ENCODE measurements at regions not wholly inside any gene's neighbourhood (a gene's known extent, or its start where the extent isn't known, plus 50 kb on each side); places are given as distances from the start of the nearest gene placed in this dataset.

DNA sequence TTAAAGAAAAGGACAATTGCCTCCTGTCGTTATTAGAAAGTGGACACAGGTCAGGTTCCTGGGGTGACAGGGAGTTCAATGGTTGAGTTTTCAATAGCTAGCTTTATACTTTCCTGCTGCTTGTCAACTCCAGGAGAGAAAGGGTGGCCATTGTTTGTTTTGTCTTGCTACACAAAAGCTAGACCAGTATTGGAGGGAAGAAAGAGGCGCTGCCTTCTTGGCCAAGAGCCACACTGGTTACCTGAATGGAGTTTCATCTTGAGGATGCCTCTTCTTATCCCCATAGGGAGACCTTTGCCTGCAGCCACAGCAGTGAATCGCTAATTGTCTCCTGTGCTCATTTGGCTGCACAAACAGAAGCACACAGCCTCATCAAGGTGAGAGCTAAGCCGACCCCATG, 279.4 kb upstream of the GRIA1 start:
- H3K27me3 ChIP-seq (replicated peaks in 1 of 4; ENCODE audit: control insufficient read depth in 3 of 4, extremely low read depth in 1 of 4, insufficient read depth in 3 of 4, low read length in 3 of 4) = no peaks in the 10 kb centered on the region
- H3K14ac ChIP-seq (ENCODE audit: insufficient read length) = no peak overlapping the region
- no peak overlapping the region for H3K4me3 ChIP-seq (ENCODE audit: extremely low read depth in 1 of 4, insufficient read depth in 2 of 4, low read depth in 3 of 4, low read length in 4 of 4)
- no peak overlapping the region for H4K8ac ChIP-seq (ENCODE audit: extremely low read depth, insufficient read depth, low read length)
- H3K4me1 ChIP-seq (replicated peaks in 1 of 4; ENCODE audit: control insufficient read depth in 3 of 4, insufficient read depth in 4 of 4, low read length in 3 of 4) = peaks cover 0 to 2% (median 0%) of the 10 kb centered on the region in 4 experiments; a peak in 1 of 7 replicates
- H4K5ac ChIP-seq (ENCODE audit: insufficient read length, low read depth, low read length) = no peak overlapping the region
- no peaks in the 10 kb centered on the region for H3K36me3 ChIP-seq (ENCODE audit: control insufficient read depth in 2 of 4, insufficient read depth in 4 of 4, low read length in 3 of 4)
- H3K4ac ChIP-seq (replicated peaks; ENCODE audit: insufficient read length, low read depth, low read length) = no peak overlapping the region
- H2BK20ac ChIP-seq (ENCODE audit: low read length) = no peak overlapping the region
- H2BK12ac ChIP-seq (ENCODE audit: low read depth, low read length) = no peak overlapping the region
- WGBS, 2 experiments (ENCODE audit: extremely low coverage in 1 of 2, insufficient coverage in 1 of 2, insufficient read length in 1 of 2, insufficient replicate concordance in 2 of 2, low coverage in 1 of 2, low lambda C conversion rate in 2 of 2, missing lambda C conversion rate in 1 of 2) = 90% methylated on average over 4 of the region's 4 CpGs; no CpG with 5 or more reads in 1 of the 2 experiments
- H2BK120ac ChIP-seq (replicated peaks; ENCODE audit: low read depth, low read length) = no peak overlapping the region
- H3K23ac ChIP-seq (ENCODE audit: insufficient read length) = no peak overlapping the region
- H4K91ac ChIP-seq (replicated peaks; ENCODE audit: insufficient read length, low read length) = no peak overlapping the region
- no peaks in the 10 kb centered on the region for H3K9me3 ChIP-seq (ENCODE audit: insufficient read depth in 2 of 2, low read depth in 1 of 2, low read length in 1 of 2)
- no peak overlapping the region for H3K4me2 ChIP-seq (ENCODE audit: insufficient read depth in 1 of 2, low read depth in 2 of 2, low read length in 2 of 2)
- H2BK5ac ChIP-seq (ENCODE audit: low read depth, low read length) = no peak overlapping the region
- no peak overlapping the region for H3K18ac ChIP-seq (ENCODE audit: extremely low read depth, low read length)
- ChIA-PET POLR2A (ENCODE audit: partially characterized antibody) (no interaction called here), CTCF (ENCODE audit: partially characterized antibody) (interaction anchor here (0.9 kb wide), 1 partner anchor 9 kb away, joined by 3 read pairs; no protein-coding TSS in a partner anchor)
- H3K79me1 ChIP-seq (ENCODE audit: low read depth, low read length) = no peaks in the 10 kb centered on the region
- no peaks in the 10 kb centered on the region for H3K79me2 ChIP-seq (ENCODE audit: control insufficient read depth in 1 of 2, insufficient read depth in 2 of 2, low read length in 2 of 2)
- no peaks in the 10 kb centered on the region for H3K23me2 ChIP-seq (ENCODE audit: low read depth, low read length)
- H3K9ac ChIP-seq (replicated peaks in 1 of 4; ENCODE audit: extremely low read depth in 1 of 4, low read depth in 3 of 4, low read length in 3 of 4) = no peak overlapping the region
- DNase-seq (ENCODE audit: low read depth in 1 of 2, low spot score in 2 of 2) = no peak
- no peak overlapping the region for H2BK15ac ChIP-seq (ENCODE audit: low read length)
- H2AK5ac ChIP-seq (ENCODE audit: low read depth, low read length) = no peak overlapping the region
- H4K20me1 ChIP-seq (replicated peaks in 1 of 2; ENCODE audit: control insufficient read depth in 1 of 2, insufficient read depth in 2 of 2, low read length in 2 of 2) = no peaks in the 10 kb centered on the region
- no peak for FAIRE-seq
- no peak overlapping the region for H3K56ac ChIP-seq (replicated peaks; ENCODE audit: insufficient read length, low read depth, low read length)
- H2AFZ ChIP-seq (ENCODE audit: low read length) = no peak overlapping the region
- no peak overlapping the region for H3K27ac ChIP-seq (ENCODE audit: low read depth, low read length)
- no peak for TF ChIP-seq CREB1 (IDR thresholded peaks at IDR 0.05)
- no peak for TF ChIP-seq POLR2AphosphoS5 (IDR thresholded peaks at IDR 0.05; ENCODE audit: low read depth, low read length)
- TF ChIP-seq BRCA1 (IDR thresholded peaks at IDR 0.05; ENCODE audit: low read depth, low read length) = no peak
- TF ChIP-seq TBP (IDR thresholded peaks at IDR 0.05; ENCODE audit: low read depth, low read length) = no peak
- no peak for TF ChIP-seq SIRT6 (IDR thresholded peaks at IDR 0.05; ENCODE audit: low read length)
- TF ChIP-seq, protein P1, sequence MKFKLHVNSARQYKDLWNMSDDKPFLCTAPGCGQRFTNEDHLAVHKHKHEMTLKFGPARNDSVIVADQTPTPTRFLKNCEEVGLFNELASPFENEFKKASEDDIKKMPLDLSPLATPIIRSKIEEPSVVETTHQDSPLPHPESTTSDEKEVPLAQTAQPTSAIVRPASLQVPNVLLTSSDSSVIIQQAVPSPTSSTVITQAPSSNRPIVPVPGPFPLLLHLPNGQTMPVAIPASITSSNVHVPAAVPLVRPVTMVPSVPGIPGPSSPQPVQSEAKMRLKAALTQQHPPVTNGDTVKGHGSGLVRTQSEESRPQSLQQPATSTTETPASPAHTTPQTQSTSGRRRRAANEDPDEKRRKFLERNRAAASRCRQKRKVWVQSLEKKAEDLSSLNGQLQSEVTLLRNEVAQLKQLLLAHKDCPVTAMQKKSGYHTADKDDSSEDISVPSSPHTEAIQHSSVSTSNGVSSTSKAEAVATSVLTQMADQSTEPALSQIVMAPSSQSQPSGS (IDR thresholded peaks at IDR 0.05; ENCODE audit: low read length) = no peak
- TF ChIP-seq KDM1A (IDR thresholded peaks at IDR 0.05; ENCODE audit: borderline replicate concordance, low read length) = no peak
- no peak for TF ChIP-seq CHD1 (IDR thresholded peaks at IDR 0.05; ENCODE audit: low read depth, low read length)
- no peak for TF ChIP-seq BACH1 (IDR thresholded peaks at IDR 0.05; ENCODE audit: low read length)
- TF ChIP-seq FOSL1 (IDR thresholded peaks at IDR 0.05; ENCODE audit: insufficient read depth, low read depth, low read length) = no peak
- TF ChIP-seq JUND (IDR thresholded peaks at IDR 0.05; ENCODE audit: low read length) = no peak
- TF ChIP-seq RAD21 (IDR thresholded peaks at IDR 0.05 in 1 of 2, conservative IDR thresholded peaks at IDR 0.05 in 1 of 2; ENCODE audit: low read depth in 2 of 2, low read length in 2 of 2) = no peak
- TF ChIP-seq PHF8 (conservative IDR thresholded peaks at IDR 0.05; ENCODE audit: low read depth, low read length) = no peak
- no peak for TF ChIP-seq EP300 (IDR thresholded peaks at IDR 0.05; ENCODE audit: borderline replicate concordance in 1 of 2, low read depth in 2 of 2, low read length in 2 of 2)
